ENCODE measurements at regions not wholly inside any gene's neighbourhood (a gene's known extent, or its start where the extent isn't known, plus 50 kb on each side); places are given as distances from the start of the nearest gene placed in this dataset.

GRCh38 chr20:17083738-17084137, 143.1 kb upstream of the PCSK2 start:
- no peaks in the 10 kb centered on the region for H3K27me3 Mint-ChIP-seq (ENCODE audit: insufficient read depth, unreplicated experiment)
- peak; percentile 21 for DNase-seq (ENCODE audit: unreplicated experiment)
- CTCF ChIA-PET, result interaction anchor here (0.6 to 1.1 kb wide), 3 partner anchors 9 to 279 kb away, joined by 3 read pairs; no protein-coding TSS in a partner anchor

GRCh38 chr20:17084909-17085308, 141.9 kb upstream of the PCSK2 start:
- Mint-ChIP-seq H3K4me3 (ENCODE audit: unreplicated experiment) (no peak overlapping the region), H3K9me3 (ENCODE audit: unreplicated experiment) (peaks cover 26% of the 10 kb centered on the region), H3K36me3 (ENCODE audit: insufficient read depth, unreplicated experiment) (no peaks in the 10 kb centered on the region), H3K27ac (ENCODE audit: low read depth, unreplicated experiment) (no peak overlapping the region), H3K27me3 (ENCODE audit: insufficient read depth, unreplicated experiment) (no peaks in the 10 kb centered on the region), H3K4me1 (ENCODE audit: insufficient read depth, unreplicated experiment) (no peaks in the 10 kb centered on the region)
- DNase-seq (ENCODE audit: unreplicated experiment), result no peak
- no peak for TF ChIP-seq CTCF (IDR thresholded peaks at IDR 0.05; ENCODE audit: unreplicated experiment)
- intact Hi-C loops (cut with micrococcal nuclease), result no loop called here
- CTCF ChIA-PET, result no interaction called here
- BruUV-seq (replicated peaks), result no TSS peak
- POLR2A ChIA-PET, result no interaction called here

More at GRCh38 chr20:17083738-17084137, 143.1 kb upstream of the PCSK2 start:
- intact Hi-C loops (cut with micrococcal nuclease), result no loop called here
- H3K27ac Mint-ChIP-seq (ENCODE audit: low read depth, unreplicated experiment), result no peak overlapping the region
- H3K4me1 Mint-ChIP-seq (ENCODE audit: insufficient read depth, unreplicated experiment), result no peaks in the 10 kb centered on the region
- peaks cover 26% of the 10 kb centered on the region for H3K9me3 Mint-ChIP-seq (ENCODE audit: unreplicated experiment)
- H3K4me3 Mint-ChIP-seq (ENCODE audit: unreplicated experiment), result no peak overlapping the region
- no peaks in the 10 kb centered on the region for H3K36me3 Mint-ChIP-seq (ENCODE audit: insufficient read depth, unreplicated experiment)
- no peak for TF ChIP-seq CTCF (IDR thresholded peaks at IDR 0.05; ENCODE audit: unreplicated experiment)
- POLR2A ChIA-PET, result no interaction called here
- no TSS peak for BruUV-seq (replicated peaks)

GRCh38 chr20:17093782-17094181, 133.1 kb upstream of the PCSK2 start:
- CTCF ChIA-PET, result interaction anchor here (0.6 kb wide), 1 partner anchor 805 kb away, joined by 3 read pairs; no protein-coding TSS in a partner anchor
- POLR2A ChIA-PET, result no interaction called here
- Mint-ChIP-seq H3K9me3 (ENCODE audit: unreplicated experiment) (no peaks in the 10 kb centered on the region), H3K4me3 (ENCODE audit: unreplicated experiment) (no peak overlapping the region), H3K36me3 (ENCODE audit: insufficient read depth, unreplicated experiment) (no peaks in the 10 kb centered on the region), H3K27ac (ENCODE audit: low read depth, unreplicated experiment) (no peak overlapping the region), H3K4me1 (ENCODE audit: insufficient read depth, unreplicated experiment) (no peaks in the 10 kb centered on the region), H3K27me3 (ENCODE audit: insufficient read depth, unreplicated experiment) (no peaks in the 10 kb centered on the region)
- TF ChIP-seq CTCF (IDR thresholded peaks at IDR 0.05; ENCODE audit: unreplicated experiment), result no peak
- intact Hi-C loops (cut with micrococcal nuclease), result no loop called here
- no TSS peak for BruUV-seq (replicated peaks)
- no peak for DNase-seq (ENCODE audit: unreplicated experiment)

GRCh38 chr20:17097603-17098002, 129.2 kb upstream of the PCSK2 start:
- ChIA-PET POLR2A (no interaction called here), CTCF (interaction anchor here (0.5 kb wide), 1 partner anchor 44 kb away, joined by 3 read pairs; no protein-coding TSS in a partner anchor)
- H3K27me3 Mint-ChIP-seq (ENCODE audit: insufficient read depth, unreplicated experiment), result peaks cover 25% of the 10 kb centered on the region
- no peak for TF ChIP-seq CTCF (IDR thresholded peaks at IDR 0.05; ENCODE audit: unreplicated experiment)
- H3K27ac Mint-ChIP-seq (ENCODE audit: low read depth, unreplicated experiment), result no peak overlapping the region
- no TSS peak for BruUV-seq (replicated peaks)
- no peaks in the 10 kb centered on the region for H3K4me1 Mint-ChIP-seq (ENCODE audit: insufficient read depth, unreplicated experiment)
- no peak overlapping the region for H3K4me3 Mint-ChIP-seq (ENCODE audit: unreplicated experiment)
- no peaks in the 10 kb centered on the region for H3K9me3 Mint-ChIP-seq (ENCODE audit: unreplicated experiment)
- DNase-seq (ENCODE audit: unreplicated experiment), result no peak
- H3K36me3 Mint-ChIP-seq (ENCODE audit: insufficient read depth, unreplicated experiment), result no peaks in the 10 kb centered on the region
- intact Hi-C loops (cut with micrococcal nuclease), result no loop called here
